Caco-2 (cell line): ENCODE measurements at regions not wholly inside any gene's neighbourhood (a gene's known extent, or its start where the extent isn't known, plus 50 kb on each side); places are given as distances from the start of the nearest gene placed in this dataset.

Source experiments
- BruUV-seq: library from RNA; stranded (reverse); fragments of 400-500 nt; replicated peaks from 2 replicates; lab custom pipeline; 2021; lab: Mats Ljungman, UMichigan
- CTCF ChIA-PET: fragments of 300-600 bp; sonication (Branson Sonifier 250); formaldehyde crosslinking; loops from one replicate; lab custom pipeline; 2022; ENCODE audit warnings: antibody characterized with exemption; lab: Charles Lee
- POLR2A ChIA-PET: fragments of 300-600 bp; sonication (Branson Sonifier 250); formaldehyde crosslinking; loops from one replicate; lab custom pipeline; 2022; ENCODE audit warnings: antibody characterized with exemption; lab: Charles Lee
- DNase-seq, 2 experiments: peaks; one replicate each; pipeline versions ENCODE4 v3.0.0 to v3.0.0-alpha.2; 2020 to 2022
- H3K27me3 ChIP-seq: replicated peaks from 2 replicates; pipeline ENCODE4 v1.6.0; 2011; ENCODE audit warnings: low read length; ENCODE audit not compliant: control insufficient read depth, insufficient read depth
- H3K36me3 ChIP-seq: 2 replicates; pipeline ENCODE4 v1.5.1; 2011; ENCODE audit warnings: low read length; ENCODE audit not compliant: control insufficient read depth, insufficient read depth
- H3K4me1 ChIP-seq: fragments of 250-450 bp; sonication (Bioruptor Pico); 2 replicates; pipeline ENCODE4 v1.5.1; 2020; ENCODE audit warnings: mild to moderate bottlenecking
- H3K4me3 ChIP-seq: 2 replicates; pipeline ENCODE4 v1.5.1; 2011; ENCODE audit warnings: low read depth, mild to moderate bottlenecking, control low read depth, low read length
- H3K9me3 ChIP-seq: fragments of 250-450 bp; sonication (Bioruptor Pico); 2 replicates; pipeline ENCODE4 v1.5.1; 2020; ENCODE audit warnings: mild to moderate bottlenecking, moderate library complexity
- H3K27ac Mint-ChIP-seq: one replicate; pipeline ENCODE4 v1.8.0; 2022; ENCODE audit warnings: mixed read lengths; ENCODE audit not compliant: unreplicated experiment
- H3K27me3 Mint-ChIP-seq: one replicate; pipeline ENCODE4 v1.8.0; 2022; ENCODE audit warnings: mixed read lengths; ENCODE audit not compliant: insufficient read depth, unreplicated experiment
- H3K36me3 Mint-ChIP-seq: one replicate; pipeline ENCODE4 v1.8.0; 2022; ENCODE audit warnings: mild to moderate bottlenecking, mixed read lengths; ENCODE audit not compliant: insufficient read depth, unreplicated experiment
- H3K4me1 Mint-ChIP-seq: one replicate; pipeline ENCODE4 v1.8.0; 2022; ENCODE audit warnings: low read depth, mixed read lengths; ENCODE audit not compliant: unreplicated experiment
- H3K4me3 Mint-ChIP-seq: one replicate; pipeline ENCODE4 v1.8.0; 2022; ENCODE audit warnings: mild to moderate bottlenecking, moderate library complexity, mixed read lengths; ENCODE audit not compliant: unreplicated experiment
- H3K9me3 Mint-ChIP-seq: one replicate; pipeline ENCODE4 v1.8.0; 2022; ENCODE audit warnings: mixed read lengths; ENCODE audit not compliant: unreplicated experiment
- intact Hi-C: fragments of 100-400 bp; cut with micrococcal nuclease; formaldehyde crosslinking; loops from one replicate; pipeline ENCODE4 v1.10.0; 2022; ENCODE audit not compliant: unreplicated experiment
- TF ChIP-seq, protein P1 (sequence below), 2 experiments: fragments of 200-600 bp in 1 of 2; IDR thresholded peaks; 1 replicate in 1 of 2; 2 replicates in 1 of 2; pipeline versions ENCODE4 v1.5.1 to v1.8.0; 2011 to 2022; ENCODE audit warnings: antibody characterized with exemption in 1 of 2, control low read depth in 1 of 2, inconsistent platforms in 1 of 2, low read depth in 1 of 2, low read length in 1 of 2, mild to moderate bottlenecking in 1 of 2, moderate library complexity in 1 of 2; ENCODE audit not compliant: insufficient read depth in 1 of 2, severe bottlenecking in 1 of 2, unreplicated experiment in 1 of 2

DNA sequence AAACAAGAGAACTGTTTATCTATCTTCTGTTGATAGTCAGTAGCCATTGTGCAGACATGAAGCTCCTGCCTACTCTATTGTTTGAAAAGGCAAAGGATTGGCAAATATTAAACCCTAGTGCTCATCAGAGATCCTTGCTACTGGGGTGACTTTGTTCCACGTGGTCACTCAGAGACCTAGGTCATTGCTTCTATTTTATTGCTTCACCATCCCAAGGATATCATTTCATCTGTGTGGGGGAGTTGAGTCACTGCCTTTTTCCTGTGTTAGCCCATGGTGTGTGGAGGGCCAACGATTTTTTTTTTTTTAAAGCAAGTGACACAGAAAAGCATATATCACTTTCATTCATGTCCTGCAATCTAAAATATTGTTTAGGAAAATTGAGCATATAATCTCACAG is 254.1 kb upstream of the RXFP2 start:
- Mint-ChIP-seq H3K27me3 (no peaks in the 10 kb centered on the region), H3K27ac (no peak overlapping the region), H3K4me1 (peaks cover 19% of the 10 kb centered on the region), H3K9me3 (no peaks in the 10 kb centered on the region), H3K4me3 (peak overlapping the region; percentile 2), H3K36me3 (no peaks in the 10 kb centered on the region)
- H3K9me3 ChIP-seq: no peaks in the 10 kb centered on the region
- intact Hi-C loops: no loop called here
- H3K4me1 ChIP-seq: peaks cover 24% of the 10 kb centered on the region
- BruUV-seq: no TSS peak
- no peaks in the 10 kb centered on the region for H3K27me3 ChIP-seq
- CTCF ChIA-PET: interaction anchor here (0.7 kb wide), 1 partner anchor 53 kb away, joined by 3 read pairs; no protein-coding TSS in a partner anchor
- peak in 1 of 2 experiments; percentile 10 for DNase-seq
- H3K4me3 ChIP-seq: no peak overlapping the region
- TF ChIP-seq, protein P1, sequence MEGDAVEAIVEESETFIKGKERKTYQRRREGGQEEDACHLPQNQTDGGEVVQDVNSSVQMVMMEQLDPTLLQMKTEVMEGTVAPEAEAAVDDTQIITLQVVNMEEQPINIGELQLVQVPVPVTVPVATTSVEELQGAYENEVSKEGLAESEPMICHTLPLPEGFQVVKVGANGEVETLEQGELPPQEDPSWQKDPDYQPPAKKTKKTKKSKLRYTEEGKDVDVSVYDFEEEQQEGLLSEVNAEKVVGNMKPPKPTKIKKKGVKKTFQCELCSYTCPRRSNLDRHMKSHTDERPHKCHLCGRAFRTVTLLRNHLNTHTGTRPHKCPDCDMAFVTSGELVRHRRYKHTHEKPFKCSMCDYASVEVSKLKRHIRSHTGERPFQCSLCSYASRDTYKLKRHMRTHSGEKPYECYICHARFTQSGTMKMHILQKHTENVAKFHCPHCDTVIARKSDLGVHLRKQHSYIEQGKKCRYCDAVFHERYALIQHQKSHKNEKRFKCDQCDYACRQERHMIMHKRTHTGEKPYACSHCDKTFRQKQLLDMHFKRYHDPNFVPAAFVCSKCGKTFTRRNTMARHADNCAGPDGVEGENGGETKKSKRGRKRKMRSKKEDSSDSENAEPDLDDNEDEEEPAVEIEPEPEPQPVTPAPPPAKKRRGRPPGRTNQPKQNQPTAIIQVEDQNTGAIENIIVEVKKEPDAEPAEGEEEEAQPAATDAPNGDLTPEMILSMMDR (IDR thresholded peaks at IDR 0.05; ENCODE audit: insufficient read depth in 1 of 2, low read depth in 1 of 2, low read length in 1 of 2, severe bottlenecking in 1 of 2, unreplicated experiment in 1 of 2): no peak
- no peaks in the 10 kb centered on the region for H3K36me3 ChIP-seq
- POLR2A ChIA-PET: no interaction called here

DNA sequence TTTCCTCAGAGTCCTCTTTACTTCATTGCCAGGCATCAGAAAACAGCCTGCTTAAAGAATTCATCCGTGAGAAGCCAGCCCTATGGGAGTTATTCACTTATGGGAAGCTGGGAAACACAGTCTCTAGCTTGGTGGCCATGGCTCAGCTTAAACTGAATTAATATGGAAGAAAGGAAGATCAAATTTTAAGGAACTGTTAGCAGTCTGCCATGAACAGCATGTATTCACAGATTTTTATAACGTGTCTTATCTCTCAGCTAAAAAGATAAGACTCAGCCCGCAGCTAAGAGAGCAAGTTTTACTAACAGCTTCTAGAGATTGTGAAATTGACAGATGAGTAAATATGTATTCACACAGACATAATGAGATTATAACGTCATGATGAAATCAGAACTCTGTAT is 253.7 kb upstream of the RXFP2 start:
- no peaks in the 10 kb centered on the region for H3K9me3 ChIP-seq
- no TSS peak for BruUV-seq
- no peak overlapping the region for H3K4me3 ChIP-seq
- no peaks in the 10 kb centered on the region for H3K9me3 Mint-ChIP-seq
- DNase-seq: peak; percentile 35 to 37
- H3K36me3 Mint-ChIP-seq: no peaks in the 10 kb centered on the region
- H3K27me3 ChIP-seq: no peaks in the 10 kb centered on the region
- TF ChIP-seq, protein P1 (IDR thresholded peaks at IDR 0.05; ENCODE audit: insufficient read depth in 1 of 2, low read depth in 1 of 2, low read length in 1 of 2, severe bottlenecking in 1 of 2, unreplicated experiment in 1 of 2): no peak
- no peak overlapping the region for H3K27ac Mint-ChIP-seq
- H3K4me1 Mint-ChIP-seq: peaks cover 19% of the 10 kb centered on the region
- CTCF ChIA-PET: interaction anchor here (0.7 kb wide), 1 partner anchor 53 kb away, joined by 3 read pairs; no protein-coding TSS in a partner anchor
- no peaks in the 10 kb centered on the region for H3K36me3 ChIP-seq
- POLR2A ChIA-PET: no interaction called here
- peak overlapping the region; percentile 2 for H3K4me3 Mint-ChIP-seq
- H3K4me1 ChIP-seq: peaks cover 24% of the 10 kb centered on the region
- H3K27me3 Mint-ChIP-seq: no peaks in the 10 kb centered on the region
- intact Hi-C loops: no loop called here

DNA sequence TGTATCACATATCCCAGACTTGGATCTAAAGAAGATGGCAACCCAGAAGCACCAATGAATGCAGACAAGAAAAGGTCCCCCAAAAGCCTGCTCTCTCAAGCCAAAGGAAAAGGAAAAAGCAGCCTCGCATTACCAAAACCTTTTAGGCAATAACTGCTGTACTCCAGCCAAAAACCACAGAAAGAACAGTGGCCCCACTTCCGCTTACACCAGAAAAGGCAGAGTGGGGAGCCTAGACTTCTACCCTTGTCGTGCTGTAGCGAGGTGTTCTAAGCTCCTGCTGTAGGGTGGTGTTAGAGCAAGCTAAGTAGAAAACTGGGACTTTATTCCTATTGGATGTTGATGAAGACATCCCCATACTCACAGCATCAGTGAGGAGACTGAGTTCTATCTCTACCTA is 244.0 kb upstream of the RXFP2 start:
- H3K27ac Mint-ChIP-seq: no peak overlapping the region
- no peaks in the 10 kb centered on the region for H3K4me1 Mint-ChIP-seq

More for the DNA sequence above, 244.0 kb upstream of the RXFP2 start:
- no peaks in the 10 kb centered on the region for H3K4me1 ChIP-seq
- peaks cover 17% of the 10 kb centered on the region for H3K9me3 ChIP-seq
- intact Hi-C loops: no loop called here
- no peaks in the 10 kb centered on the region for H3K36me3 ChIP-seq
- Mint-ChIP-seq H3K4me3 (no peak overlapping the region), H3K36me3 (no peaks in the 10 kb centered on the region), H3K27me3 (no peaks in the 10 kb centered on the region), H3K9me3 (peaks cover 36% of the 10 kb centered on the region)
- TF ChIP-seq, protein P1 (IDR thresholded peaks at IDR 0.05; ENCODE audit: insufficient read depth in 1 of 2, low read depth in 1 of 2, low read length in 1 of 2, severe bottlenecking in 1 of 2, unreplicated experiment in 1 of 2): no peak
- DNase-seq: no peak
- POLR2A ChIA-PET: no interaction called here
- no peaks in the 10 kb centered on the region for H3K27me3 ChIP-seq
- no peak overlapping the region for H3K4me3 ChIP-seq
- CTCF ChIA-PET: no interaction called here
- no TSS peak for BruUV-seq
